ENCODE measurements at regions not wholly inside any gene's neighbourhood (a gene's known extent, or its start where the extent isn't known, plus 50 kb on each side); places are given as distances from the start of the nearest gene placed in this dataset.
"Not testable (repeated sequence)": the region's sequence is repeated elsewhere in the genome, so short reads cannot be mapped to it uniquely, and the experiment has no call there.

- DNase-seq, result peak; percentile 17 to 22
These were observed 52.2 kb upstream of the MKI67 start for GRCh38 chr10:128178302-128178958.

- DNase-seq, result peak; percentile 3 to 17
These were observed 54.6 kb upstream of the MKI67 start for GRCh38 chr10:128180843-128181242.

- no peak for DNase-seq
These were observed 59.4 kb upstream of the MKI67 start for GRCh38 chr10:128185627-128186026.

DNA sequence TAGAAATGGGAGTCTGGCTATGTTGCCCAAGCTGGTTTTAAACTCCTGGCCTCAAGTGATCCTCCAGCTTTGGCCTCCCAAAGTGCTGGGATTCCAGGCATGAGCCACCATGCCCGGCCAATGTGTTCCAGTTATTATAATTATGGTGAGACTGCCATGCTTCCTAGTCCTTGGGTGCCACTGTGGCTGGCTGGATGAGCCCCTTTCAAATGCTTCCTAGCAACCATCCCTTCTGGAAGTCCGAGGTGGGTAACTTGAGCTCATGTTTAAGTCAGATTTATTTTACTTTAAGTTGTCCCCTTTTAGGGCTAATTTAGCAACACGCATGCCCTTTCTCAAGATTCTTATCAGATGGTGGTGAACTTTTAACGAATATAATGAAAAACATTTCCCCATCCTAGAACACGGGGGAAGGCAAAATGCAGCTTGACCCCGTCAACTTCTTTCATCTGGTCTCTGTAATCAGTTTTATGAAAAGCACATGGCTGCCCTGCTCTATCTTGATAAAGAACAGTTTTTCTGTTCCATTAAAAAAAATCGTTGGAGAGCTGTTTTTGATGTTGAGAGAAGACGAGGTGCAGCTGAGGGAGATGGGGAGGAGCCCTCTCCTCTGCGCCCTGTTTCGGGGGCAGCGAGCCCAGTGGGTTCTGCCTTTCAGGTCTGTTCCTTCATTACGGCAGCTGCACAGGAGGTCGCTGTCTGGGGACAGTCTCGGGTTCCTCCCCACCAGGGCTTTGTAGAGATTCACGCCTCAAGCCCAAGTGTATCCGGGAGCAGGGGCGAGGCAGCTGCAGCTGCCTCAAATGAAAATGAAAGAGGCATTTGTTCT is 61.0 kb upstream of the MKI67 start:
- no peak for DNase-seq

DNA sequence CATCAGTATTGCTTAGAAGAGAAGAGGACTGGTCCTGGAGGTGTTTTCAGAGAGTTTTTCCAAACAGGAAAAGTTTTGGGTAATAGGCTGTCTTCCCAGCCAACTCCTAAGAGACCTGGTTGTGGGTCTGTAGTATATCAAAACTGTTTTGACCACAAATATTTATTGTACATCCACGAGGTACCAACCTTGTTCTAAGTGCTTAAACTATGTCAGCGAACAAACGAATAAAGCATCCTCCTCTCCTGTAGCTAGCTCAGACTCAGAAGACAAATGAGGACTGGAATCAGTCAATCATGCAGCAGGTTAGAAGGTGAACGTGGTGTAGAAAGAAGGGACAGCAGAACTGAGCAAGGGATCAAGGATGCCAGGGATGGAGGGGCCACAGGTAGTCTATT is 61.6 kb upstream of the MKI67 start:
- DNase-seq, result no peak

DNA sequence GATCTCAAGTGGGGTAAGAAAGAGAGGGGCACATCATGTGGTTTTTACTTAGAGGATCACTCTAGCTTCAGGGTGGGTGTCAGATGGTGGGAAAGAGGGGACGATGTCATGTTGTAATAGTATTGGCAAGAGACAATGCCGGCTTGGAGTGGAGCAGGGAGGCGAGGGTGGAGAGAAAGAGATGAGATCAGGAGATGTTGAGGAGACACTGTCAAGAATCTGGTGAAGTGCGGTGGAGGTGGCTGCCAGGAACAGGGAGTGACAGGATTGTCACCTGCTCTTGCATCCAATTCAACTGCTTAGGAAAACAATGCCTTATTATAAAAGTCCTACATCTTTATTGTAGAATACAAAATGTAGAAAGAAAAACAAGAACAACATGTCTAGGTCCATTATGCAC is 63.0 kb upstream of the MKI67 start:
- no peak for DNase-seq

- no peak for DNase-seq
These were observed 65.6 kb upstream of the MKI67 start for GRCh38 chr10:128191847-128192246.

GRCh38 chr10:128201826-128202225 is 75.6 kb upstream of the MKI67 start:
- DNase-seq, result not testable (repeated sequence)

- DNase-seq, result no peak
These were observed 76.8 kb upstream of the MKI67 start for GRCh38 chr10:128203028-128203427.

DNA sequence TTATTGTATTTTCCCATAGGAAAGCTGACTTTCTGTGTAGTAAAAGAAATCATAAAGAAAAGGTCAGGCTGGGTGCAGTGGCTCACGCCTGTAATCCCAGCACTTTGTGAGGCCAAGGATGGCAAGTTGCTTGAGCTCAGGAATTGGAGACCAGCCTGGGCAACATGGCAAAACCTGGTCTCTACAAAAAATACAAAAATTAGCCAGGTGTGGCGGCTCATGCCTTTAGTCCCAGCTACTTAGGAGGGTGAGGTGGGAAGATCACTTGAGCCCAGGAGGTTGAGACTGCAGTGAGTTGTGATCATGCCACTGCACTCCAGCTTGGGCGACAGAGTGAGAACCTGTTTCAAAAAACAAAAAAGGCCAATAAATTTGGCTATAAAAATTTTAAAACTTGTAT is 79.4 kb upstream of the MKI67 start:
- DNase-seq, result not testable (repeated sequence)

GRCh38 chr10:128206676-128207075 is 80.5 kb upstream of the MKI67 start:
- DNase-seq, result no peak

- no peak for DNase-seq
These were observed 83.6 kb upstream of the MKI67 start for GRCh38 chr10:128209862-128210214.

DNA sequence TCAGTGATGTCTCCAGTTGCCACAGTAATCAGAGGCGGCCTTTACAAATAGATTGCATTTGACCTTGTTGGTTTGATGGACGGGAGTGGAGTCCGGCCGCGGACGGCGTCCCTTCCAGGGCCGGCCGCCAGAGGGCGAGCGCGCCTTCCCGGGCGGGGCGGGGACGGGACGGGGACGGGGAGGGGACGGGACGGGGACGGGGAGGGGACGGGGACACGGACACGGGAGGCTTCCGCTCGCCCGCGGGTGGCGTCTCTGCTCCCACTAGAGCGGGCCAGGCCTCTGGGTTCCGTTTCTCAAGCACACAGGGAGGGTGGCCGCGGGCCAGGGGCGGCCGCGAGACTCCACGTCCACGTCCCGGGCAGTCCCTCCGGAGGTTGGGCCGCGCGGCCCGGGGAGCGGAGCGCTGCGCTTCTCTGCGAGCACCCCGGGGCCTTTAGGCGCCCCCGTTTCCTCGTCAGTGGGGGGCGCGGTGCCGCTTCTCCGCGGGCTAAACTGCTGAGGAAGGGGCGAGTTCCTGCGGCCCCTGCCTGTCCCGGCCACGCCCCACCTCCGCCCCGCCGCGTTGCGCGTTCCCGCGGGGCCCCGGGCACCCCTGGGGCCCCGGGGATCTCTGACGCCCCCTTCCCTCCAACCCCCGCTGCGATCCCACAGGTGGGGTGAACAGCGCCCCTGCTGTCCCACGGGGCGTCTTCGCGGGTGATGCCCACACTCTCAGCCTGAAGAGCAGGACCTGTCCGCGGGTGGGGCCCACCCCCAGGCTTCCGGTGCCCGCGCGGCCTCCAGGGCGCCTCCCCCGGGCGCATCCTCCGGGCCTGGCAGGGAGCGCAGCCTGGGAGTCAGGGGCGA is 84.2 kb upstream of the MKI67 start:
- peak; percentile 59 to 62 for DNase-seq

DNA sequence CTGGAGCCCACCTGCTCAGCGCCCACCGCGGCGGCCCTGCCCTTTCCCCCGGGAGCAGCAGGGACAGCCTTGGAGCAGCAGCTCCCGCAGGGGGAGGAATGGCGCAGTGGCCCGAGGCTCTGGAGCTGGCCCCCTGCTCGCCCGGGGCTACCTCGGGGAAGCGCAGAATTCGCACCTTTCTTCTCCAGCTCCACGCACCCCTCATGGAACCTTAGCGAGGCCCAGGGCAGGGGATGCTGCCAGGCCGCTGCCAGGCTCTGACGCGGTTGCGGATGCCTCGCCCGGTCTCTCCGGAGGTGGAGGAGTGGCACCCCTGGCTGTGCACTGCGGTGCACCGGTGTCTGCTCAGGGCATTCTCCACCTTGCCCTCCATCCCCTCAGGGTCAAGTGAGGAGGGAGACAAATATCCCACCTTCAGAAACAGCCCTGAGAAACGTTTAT is 84.9 kb upstream of the MKI67 start:
- DNase-seq, result no peak

- peak; percentile 69 to 70 for DNase-seq
These were observed 85.9 kb upstream of the MKI67 start for GRCh38 chr10:128211953-128212727.

GRCh38 chr10:128213156-128213555 is 86.9 kb upstream of the MKI67 start:
- DNase-seq, result no peak

- no peak for DNase-seq
These were observed 89.5 kb upstream of the MKI67 start for GRCh38 chr10:128215733-128216132.

GRCh38 chr10:128217136-128217535 is 90.9 kb upstream of the MKI67 start:
- DNase-seq, result no peak

DNA sequence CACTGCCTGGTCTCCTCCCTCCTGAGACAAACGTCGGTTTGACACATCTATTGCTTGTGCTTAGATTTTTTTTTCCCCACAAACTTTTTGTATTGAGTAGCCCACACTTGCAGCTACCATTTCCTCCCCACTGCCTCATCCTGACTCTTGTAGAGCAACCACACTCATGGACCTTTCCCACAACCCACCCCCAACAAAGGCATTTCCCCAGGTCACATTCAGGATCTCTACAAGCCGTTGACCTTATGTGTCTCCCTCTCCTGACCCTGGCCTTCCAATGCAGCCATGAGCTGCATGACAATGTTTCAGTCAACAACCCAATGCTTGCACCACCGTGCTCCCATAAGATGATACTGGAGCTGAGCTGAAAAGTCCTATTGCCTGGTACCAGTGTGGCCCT is 91.9 kb upstream of the MKI67 start:
- no peak for DNase-seq

GRCh38 chr10:128219295-128219694 is 93.1 kb upstream of the MKI67 start:
- no peak for DNase-seq

DNA sequence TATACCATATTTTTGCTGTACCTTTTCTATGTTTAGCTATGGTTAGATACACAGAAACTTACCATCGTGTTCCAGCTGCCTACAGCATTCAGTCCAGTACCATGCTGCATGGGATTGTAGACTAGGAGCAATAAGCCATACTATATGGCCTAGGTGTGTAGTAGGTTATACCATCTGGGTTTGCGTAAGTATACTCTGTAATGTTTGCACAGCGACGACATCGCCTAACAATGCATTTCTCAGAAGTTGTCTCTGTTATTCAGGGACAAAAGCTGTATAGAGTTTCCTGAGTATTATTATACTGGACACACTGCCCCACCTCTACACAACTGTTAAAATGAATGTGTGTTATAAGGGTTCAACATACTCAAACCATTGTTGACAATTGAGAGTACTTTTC is 93.8 kb upstream of the MKI67 start:
- no peak for DNase-seq

GRCh38 chr10:128221117-128221516 is 94.9 kb upstream of the MKI67 start:
- DNase-seq, result no peak

- DNase-seq, result no peak
These were observed 95.6 kb upstream of the MKI67 start for GRCh38 chr10:128221807-128222206.
